Tibial artery (tissue), 4 donors: ENCODE measurements at regions not wholly inside any gene's neighbourhood (a gene's known extent, or its start where the extent isn't known, plus 50 kb on each side); places are given as distances from the start of the nearest gene placed in this dataset.

Source experiments
- DNase-seq, 2 donors: peaks; one replicate each; pipeline ENCODE4 v3.0.0-alpha.2; 2019
- H3K27ac ChIP-seq, 2 donors: fragments of 200-600 bp; sonication (generic) in 1 of 2; 1 replicate in 1 of 2; 2 replicates in 1 of 2; pipeline ENCODE4 v1.5.1; 2018 to 2019; ENCODE audit warnings: mild to moderate bottlenecking in 1 of 2
- H3K27me3 ChIP-seq, 2 donors: fragments of 200-600 bp; sonication (generic) in 1 of 2; one replicate each; pipeline versions ENCODE4 v1.5.1 to v1.6.0; 2016 to 2019
- H3K36me3 ChIP-seq, 3 donors: fragments of 200-600 bp; sonication (generic) in 2 of 3; one replicate each; pipeline ENCODE4 v1.5.1; 2016 to 2019; ENCODE audit warnings: mild to moderate bottlenecking in 2 of 3
- H3K4me1 ChIP-seq, 4 donors: fragments of 200-600 bp; sonication (generic) in 2 of 4; 1 replicate in 3 of 4; 2 replicates in 1 of 4; pipeline ENCODE4 v1.5.1; 2016 to 2019
- H3K4me3 ChIP-seq, 2 donors: fragments of 200-600 bp; sonication (generic) in 1 of 2; 1 replicate in 1 of 2; 2 replicates in 1 of 2; pipeline ENCODE4 v1.5.1; 2018 to 2019; ENCODE audit warnings: mild to moderate bottlenecking in 2 of 2
- H3K9me3 ChIP-seq, 3 donors: fragments of 200-600 bp; sonication (generic) in 1 of 3; one replicate each; pipeline ENCODE4 v1.5.1; 2016 to 2019
- CTCF ChIP-seq, 2 experiments: fragments of 200-600 bp in 1 of 2; fragments of 450-650 bp in 1 of 2; IDR thresholded peaks; one replicate each; pipeline ENCODE4 v1.5.1; 2017 to 2019; ENCODE audit warnings: antibody characterized with exemption in 2 of 2, mild to moderate bottlenecking in 1 of 2, moderate library complexity in 1 of 2
- intact Hi-C: fragments of 100-400 bp; cut with DNase I; formaldehyde crosslinking; loops from one replicate; pipeline ENCODE4 v1.15.0; 2023; ENCODE audit warnings: low total_unique reads

- no peaks in the 10 kb centered on the region for H3K9me3 ChIP-seq
- no peak overlapping the region for H3K4me3 ChIP-seq
- intact Hi-C loops: loop anchor here (10.0 kb wide), 1 partner anchor 61 kb away; no protein-coding TSS in a partner anchor
- H3K27ac ChIP-seq: peak overlapping the region; percentile 67 to 71
- H3K4me1 ChIP-seq: peaks cover 0 to 64% (median 43%) of the 10 kb centered on the region in 4 donors
- no peaks in the 10 kb centered on the region for H3K27me3 ChIP-seq
- DNase-seq: no peak
- TF ChIP-seq CTCF (IDR thresholded peaks at IDR 0.05): no peak
- H3K36me3 ChIP-seq: no peaks in the 10 kb centered on the region
Measured at GRCh38 chr1:39133340-39133684, 71.2 kb upstream of the MACF1 start.

GRCh38 chr1:39134768-39135333, 69.6 kb upstream of the MACF1 start:
- H3K36me3 ChIP-seq: no peaks in the 10 kb centered on the region
- no peak overlapping the region for H3K4me3 ChIP-seq
- H3K27ac ChIP-seq: no peak overlapping the region
- no peak for DNase-seq
- peaks cover 0 to 51% (median 33%) of the 10 kb centered on the region in 4 donors for H3K4me1 ChIP-seq
- no peaks in the 10 kb centered on the region for H3K27me3 ChIP-seq
- H3K9me3 ChIP-seq: no peaks in the 10 kb centered on the region
- intact Hi-C loops: loop anchor here (5.0 to 10.0 kb wide), 2 partner anchors 33 to 60 kb away; no protein-coding TSS in a partner anchor
- no peak for TF ChIP-seq CTCF (IDR thresholded peaks at IDR 0.05)

- Histone ChIP-seq H3K36me3 (no peaks in the 10 kb centered on the region), H3K4me1 (peaks cover 0 to 48% (median 28%) of the 10 kb centered on the region in 4 donors), H3K27me3 (no peaks in the 10 kb centered on the region), H3K27ac (no peak overlapping the region), H3K9me3 (no peaks in the 10 kb centered on the region), H3K4me3 (no peak overlapping the region)
- intact Hi-C loops: loop anchor here (5.0 to 10.0 kb wide), 2 partner anchors 34 to 58 kb away; no protein-coding TSS in a partner anchor
- DNase-seq: no peak
- no peak for TF ChIP-seq CTCF (IDR thresholded peaks at IDR 0.05)
Measured at GRCh38 chr1:39136638-39137037, 67.9 kb upstream of the MACF1 start.

- H3K27ac ChIP-seq: no peak overlapping the region
- no peak for TF ChIP-seq CTCF (IDR thresholded peaks at IDR 0.05)
- intact Hi-C loops: loop anchor here (5.0 to 10.0 kb wide), 2 partner anchors 38 to 55 kb away; no protein-coding TSS in a partner anchor
- H3K36me3 ChIP-seq: no peaks in the 10 kb centered on the region
- H3K27me3 ChIP-seq: no peaks in the 10 kb centered on the region
- H3K9me3 ChIP-seq: no peaks in the 10 kb centered on the region
- H3K4me1 ChIP-seq: peaks cover 0 to 54% (median 30%) of the 10 kb centered on the region in 4 donors
- no peak overlapping the region for H3K4me3 ChIP-seq
- DNase-seq: no peak
Measured at GRCh38 chr1:39139723-39140360, 64.7 kb upstream of the MACF1 start.

GRCh38 chr1:39141925-39142324, 62.6 kb upstream of the MACF1 start:
- Histone ChIP-seq H3K4me3 (no peak overlapping the region), H3K4me1 (peaks cover 0 to 60% (median 35%) of the 10 kb centered on the region in 4 donors), H3K27ac (peak overlapping the region; percentile 36 to 40), H3K27me3 (no peaks in the 10 kb centered on the region), H3K36me3 (no peaks in the 10 kb centered on the region), H3K9me3 (no peaks in the 10 kb centered on the region)
- DNase-seq: no peak
- intact Hi-C loops: no loop called here
- TF ChIP-seq CTCF (IDR thresholded peaks at IDR 0.05): no peak
